ENCODE measurements at regions not wholly inside any gene's neighbourhood (a gene's known extent, or its start where the extent isn't known, plus 50 kb on each side); places are given as distances from the start of the nearest gene placed in this dataset.

- no peak overlapping the region for H3K4me3 ChIP-seq
- no peak for DNase-seq
- H3K27ac ChIP-seq = no peak overlapping the region
- no peaks in the 10 kb centered on the region for H3K9me3 ChIP-seq (replicated peaks in 1 of 3)
- no peaks in the 10 kb centered on the region for H3K4me1 ChIP-seq (replicated peaks in 1 of 2)
- TF ChIP-seq POLR2A (IDR thresholded peaks at IDR 0.05) (no peak), CTCF (IDR thresholded peaks at IDR 0.05) (no peak)
- intact Hi-C loops (cut with DNase I) = no loop called here
- H3K36me3 ChIP-seq (replicated peaks in 1 of 2) = no peaks in the 10 kb centered on the region
- H3K27me3 ChIP-seq = no peaks in the 10 kb centered on the region
Measured at GRCh38 chrY:16807713-16808112, 1072.3 kb downstream of the CDY2B start.
